GM21360 (cell line): ENCODE measurements at regions not wholly inside any gene's neighbourhood (a gene's known extent, or its start where the extent isn't known, plus 50 kb on each side); places are given as distances from the start of the nearest gene placed in this dataset.

Experiments
- ATAC-seq: cut with Tn5 transposase; IDR thresholded peaks from one replicate; pipeline ENCODE4 v1.9.1; 2021; ENCODE audit warnings: mild to moderate bottlenecking, moderate library complexity; ENCODE audit not compliant: unreplicated experiment

- no peak for ATAC-seq
Measured at GRCh38 chr6:12379181-12379580, 89.0 kb downstream of the EDN1 start.

- no peak for ATAC-seq
Measured at GRCh38 chr6:12381587-12381986, 91.4 kb downstream of the EDN1 start.

GRCh38 chr6:12383448-12383847 is 93.3 kb downstream of the EDN1 start:
- ATAC-seq = peak; percentile 84

- no peak for ATAC-seq
Measured at GRCh38 chr6:12384357-12384912, 94.3 kb downstream of the EDN1 start.

- ATAC-seq = no peak
Measured at GRCh38 chr6:12385316-12385715, 95.2 kb downstream of the EDN1 start.

GRCh38 chr6:12386816-12387215 is 96.7 kb downstream of the EDN1 start:
- no peak for ATAC-seq

GRCh38 chr6:12391472-12391871 is 101.3 kb downstream of the EDN1 start:
- ATAC-seq = no peak

GRCh38 chr6:12392490-12392889 is 102.3 kb downstream of the EDN1 start:
- ATAC-seq = no peak

- ATAC-seq = no peak
Measured at GRCh38 chr6:12393100-12393499, 102.9 kb downstream of the EDN1 start.

- no peak for ATAC-seq
Measured at GRCh38 chr6:12394170-12394569, 104.0 kb downstream of the EDN1 start.

GRCh38 chr6:12395898-12396297 is 105.7 kb downstream of the EDN1 start:
- no peak for ATAC-seq

GRCh38 chr6:12401200-12401599 is 111.0 kb downstream of the EDN1 start:
- ATAC-seq = no peak

GRCh38 chr6:12403201-12403826 is 113.2 kb downstream of the EDN1 start:
- ATAC-seq = no peak

- ATAC-seq = no peak
Measured at GRCh38 chr6:12403947-12404647, 113.9 kb downstream of the EDN1 start.

GRCh38 chr6:12404651-12405050 is 114.5 kb downstream of the EDN1 start:
- ATAC-seq = no peak

GRCh38 chr6:12408752-12409151 is 118.6 kb downstream of the EDN1 start:
- no peak for ATAC-seq

GRCh38 chr6:12410946-12411345 is 120.8 kb downstream of the EDN1 start:
- ATAC-seq = no peak

GRCh38 chr6:12414096-12414675 is 124.0 kb downstream of the EDN1 start:
- ATAC-seq = no peak

GRCh38 chr6:12415980-12416598 is 125.9 kb downstream of the EDN1 start:
- ATAC-seq = no peak

- ATAC-seq = no peak
Measured at GRCh38 chr6:12417191-12417590, 127.0 kb downstream of the EDN1 start.

- ATAC-seq = no peak
Measured at GRCh38 chr6:12418946-12419345, 128.8 kb downstream of the EDN1 start.
